GM10266 (cell line): ENCODE measurements at regions not wholly inside any gene's neighbourhood (a gene's known extent, or its start where the extent isn't known, plus 50 kb on each side); places are given as distances from the start of the nearest gene placed in this dataset.

Experiments
- DNase-seq: peaks from one replicate; pipeline ENCODE4 v3.0.0; 2012; ENCODE audit errors: extremely low spot score
- CTCF ChIP-seq: IDR thresholded peaks from 2 replicates; pipeline ENCODE4 v1.5.1; 2012; ENCODE audit warnings: mild to moderate bottlenecking, low read depth; ENCODE audit not compliant: control insufficient read depth, insufficient read depth; ENCODE audit errors: missing control alignments

- no peak for TF ChIP-seq CTCF
- no peak for DNase-seq
These were observed 1603.9 kb downstream of the ADGRL3 start for GRCh38 chr4:62804075-62804474.

GRCh38 chr4:62797221-62797620 is 1597.1 kb downstream of the ADGRL3 start:
- no peak for TF ChIP-seq CTCF
- no peak for DNase-seq

- DNase-seq, result no peak
- no peak for TF ChIP-seq CTCF
These were observed 1591.3 kb downstream of the ADGRL3 start for GRCh38 chr4:62791386-62791785.

- no peak for DNase-seq
- TF ChIP-seq CTCF, result no peak
These were observed 1571.9 kb downstream of the ADGRL3 start for GRCh38 chr4:62771983-62772557.

GRCh38 chr4:62740296-62740695 is 1540.2 kb downstream of the ADGRL3 start:
- DNase-seq, result no peak
- no peak for TF ChIP-seq CTCF

GRCh38 chr4:62717154-62717553 is 1517.0 kb downstream of the ADGRL3 start:
- no peak for TF ChIP-seq CTCF
- DNase-seq, result no peak

- TF ChIP-seq CTCF, result no peak
- DNase-seq, result no peak
These were observed 1511.4 kb downstream of the ADGRL3 start for GRCh38 chr4:62711575-62711974.
